ENCODE measurements at regions not wholly inside any gene's neighbourhood (a gene's known extent, or its start where the extent isn't known, plus 50 kb on each side); places are given as distances from the start of the nearest gene placed in this dataset.

- TF ChIP-seq POLR2A (IDR thresholded peaks at IDR 0.05), result no peak
- no peak for TF ChIP-seq CTCF (IDR thresholded peaks at IDR 0.05)
- TF ChIP-seq EP300 (IDR thresholded peaks at IDR 0.05), result no peak
These were observed 65.6 kb upstream of the COPS8 start for GRCh38 chr2:237020090-237020489.

Measured in ovary (tissue), 3 donors.